H9 (cell line): ENCODE measurements at regions not wholly inside any gene's neighbourhood (a gene's known extent, or its start where the extent isn't known, plus 50 kb on each side); places are given as distances from the start of the nearest gene placed in this dataset.

Source experiments
- DNase-seq: peaks from one replicate; pipeline ENCODE4 v3.0.0-alpha.2; 2017
- H2AFZ ChIP-seq: one replicate; pipeline ENCODE4 v1.6.1; 2013; ENCODE audit warnings: mild to moderate bottlenecking, low read length, control low read depth, moderate library complexity
- H2AK5ac ChIP-seq: 2 replicates; pipeline ENCODE4 v1.6.1; 2013; ENCODE audit warnings: low read length, control low read depth, mixed read lengths; ENCODE audit not compliant: insufficient read length
- H2BK120ac ChIP-seq: one replicate; pipeline ENCODE4 v1.6.1; 2013; ENCODE audit warnings: low read depth, mild to moderate bottlenecking, low read length, control low read depth, inconsistent platforms; ENCODE audit not compliant: poor library complexity, severe bottlenecking
- H2BK12ac ChIP-seq: 2 replicates; pipeline ENCODE4 v1.6.1; 2013; ENCODE audit warnings: low read length, control low read depth, mixed read lengths, low read depth; ENCODE audit not compliant: insufficient read length
- H2BK15ac ChIP-seq: 2 replicates; pipeline ENCODE4 v1.6.1; 2013; ENCODE audit warnings: low read depth, low read length, control low read depth
- H2BK20ac ChIP-seq: one replicate; pipeline ENCODE4 v1.6.1; 2013; ENCODE audit warnings: low read depth, mild to moderate bottlenecking, low read length, control low read depth, inconsistent platforms; ENCODE audit not compliant: poor library complexity, severe bottlenecking
- H2BK5ac ChIP-seq: 2 replicates; pipeline ENCODE4 v1.6.1; 2013; ENCODE audit warnings: low read length, control low read depth, mixed read lengths; ENCODE audit not compliant: insufficient read length
- H3K14ac ChIP-seq: 2 replicates; pipeline ENCODE4 v1.6.1; 2013; ENCODE audit warnings: low read length, control low read depth; ENCODE audit not compliant: insufficient read depth
- H3K18ac ChIP-seq: 2 replicates; pipeline ENCODE4 v1.6.1; 2013; ENCODE audit warnings: low read depth, mild to moderate bottlenecking, mixed read lengths, low read length, control low read depth; ENCODE audit not compliant: insufficient read length
- H3K23ac ChIP-seq: 2 replicates; pipeline ENCODE4 v1.6.1; 2013; ENCODE audit warnings: low read length, control low read depth, mixed read lengths, low read depth; ENCODE audit not compliant: insufficient read length
- H3K23me2 ChIP-seq: 2 replicates; pipeline ENCODE4 v1.6.1; 2013; ENCODE audit warnings: low read depth, mild to moderate bottlenecking, mixed read lengths, low read length, control low read depth; ENCODE audit not compliant: insufficient read length, poor library complexity, severe bottlenecking
- H3K27ac ChIP-seq: 2 replicates; pipeline ENCODE4 v1.5.1; 2013; ENCODE audit warnings: low read length, control low read depth, mixed read lengths, low read depth; ENCODE audit not compliant: insufficient read length
- H3K27me3 ChIP-seq: 2 replicates; pipeline ENCODE4 v1.6.1; 2013; ENCODE audit warnings: low read length, control low read depth, inconsistent platforms; ENCODE audit not compliant: insufficient read depth
- H3K4ac ChIP-seq: 2 replicates; pipeline ENCODE4 v1.6.1; 2013; ENCODE audit warnings: low read depth, mild to moderate bottlenecking, control low read depth, inconsistent platforms, low read length, moderate library complexity
- H3K4me1 ChIP-seq: 2 replicates; pipeline ENCODE4 v1.6.1; 2013; ENCODE audit warnings: low read length, control low read depth, inconsistent platforms; ENCODE audit not compliant: insufficient read depth
- H3K4me2 ChIP-seq: 2 replicates; pipeline ENCODE4 v1.6.1; 2013; ENCODE audit warnings: low read length, control low read depth, mixed read lengths; ENCODE audit not compliant: insufficient read length, insufficient read depth
- H3K56ac ChIP-seq: 2 replicates; pipeline ENCODE4 v1.6.1; 2013; ENCODE audit warnings: low read depth, mild to moderate bottlenecking, mixed read lengths, low read length, control low read depth; ENCODE audit not compliant: insufficient read length
- H3K79me1 ChIP-seq: 2 replicates; pipeline ENCODE4 v1.6.1; 2013; ENCODE audit warnings: low read depth, mild to moderate bottlenecking, moderate library complexity, low read length, control low read depth, inconsistent platforms; ENCODE audit not compliant: insufficient read depth, poor library complexity, severe bottlenecking
- H3K79me2 ChIP-seq: 2 replicates; pipeline ENCODE4 v1.6.1; 2013; ENCODE audit warnings: low read length, control low read depth, inconsistent platforms; ENCODE audit not compliant: insufficient read depth
- H3K9ac ChIP-seq: 2 replicates; pipeline ENCODE4 v1.6.1; 2013; ENCODE audit warnings: low read length, control low read depth, mixed read lengths; ENCODE audit not compliant: insufficient read length; ENCODE audit errors: extremely low read depth
- H3K9me3 ChIP-seq: one replicate; pipeline ENCODE4 v1.6.1; 2013; ENCODE audit warnings: low read depth, low read length, inconsistent platforms; ENCODE audit not compliant: control insufficient read depth
- H3T11ph ChIP-seq: one replicate; pipeline ENCODE4 v1.6.1; 2013; ENCODE audit warnings: mild to moderate bottlenecking, low read length, control low read depth, inconsistent platforms
- H4K20me1 ChIP-seq: one replicate; pipeline ENCODE4 v1.6.1; 2013; ENCODE audit not compliant: control insufficient read depth, insufficient read length, insufficient read depth
- H4K5ac ChIP-seq: 2 replicates; pipeline ENCODE4 v1.6.1; 2013; ENCODE audit warnings: low read depth, mild to moderate bottlenecking, mixed read lengths, low read length, control low read depth; ENCODE audit not compliant: insufficient read length
- H4K8ac ChIP-seq: replicated peaks from 2 replicates; pipeline ENCODE4 v1.6.1; 2013; ENCODE audit warnings: low read length, control low read depth, mixed read lengths, low read depth; ENCODE audit not compliant: insufficient read length
- H4K91ac ChIP-seq: 2 replicates; pipeline ENCODE4 v1.6.1; 2013; ENCODE audit warnings: low read depth, mild to moderate bottlenecking, moderate library complexity, mixed read lengths, low read length, control low read depth; ENCODE audit not compliant: insufficient read length
- H3K27ac Mint-ChIP-seq, 3 experiments: 2 replicates in 2 of 3; 3 replicates in 1 of 3; pipeline ENCODE4 v1.8.0; 2020 to 2021; ENCODE audit warnings: mixed read lengths in 3 of 3, mild to moderate bottlenecking in 1 of 3, moderate library complexity in 1 of 3
- H3K27me3 Mint-ChIP-seq: 2 replicates; pipeline ENCODE4 v1.8.0; 2021; ENCODE audit warnings: low read depth, mild to moderate bottlenecking, moderate library complexity, mixed read lengths
- H3K36me3 Mint-ChIP-seq, 3 experiments: 2 replicates in 2 of 3; 3 replicates in 1 of 3; pipeline ENCODE4 v1.8.0; 2020 to 2021; ENCODE audit warnings: low read depth in 3 of 3, mixed read lengths in 3 of 3; ENCODE audit not compliant: insufficient read depth in 1 of 3
- H3K4me1 Mint-ChIP-seq, 2 experiments: 2 replicates each; pipeline ENCODE4 v1.8.0; 2020; ENCODE audit warnings: mixed read lengths in 2 of 2
- H3K4me3 Mint-ChIP-seq, 2 experiments: 2 replicates in 1 of 2; 3 replicates in 1 of 2; pipeline ENCODE4 v1.8.0; 2020 to 2021; ENCODE audit warnings: mild to moderate bottlenecking in 2 of 2, mixed read lengths in 2 of 2, moderate library complexity in 1 of 2
- H3K9me3 Mint-ChIP-seq, 2 experiments: 2 replicates in 1 of 2; 3 replicates in 1 of 2; pipeline ENCODE4 v1.8.0; 2020; ENCODE audit warnings: mild to moderate bottlenecking in 2 of 2, mixed read lengths in 2 of 2, moderate library complexity in 1 of 2
- WGBS: extraction: QIAGEN DNeasy Blood & Tissue Kit; methylation state at CpG from one replicate; pipeline ENCODE4 v1.1.7; 2013; ENCODE audit warnings: missing lambda C conversion rate, low lambda C conversion rate, mixed read lengths; ENCODE audit not compliant: insufficient read length; ENCODE audit errors: extremely low coverage; 5-methylcytosine and 5-hydroxymethylcytosine counted together
- TF ChIP-seq, protein P1 (sequence below): fragments of 200-600 bp; sonication (generic); conservative IDR thresholded peaks from 3 replicates; pipeline ENCODE4 v1.8.0; 2021; ENCODE audit warnings: antibody characterized with exemption, mild to moderate bottlenecking

DNA sequence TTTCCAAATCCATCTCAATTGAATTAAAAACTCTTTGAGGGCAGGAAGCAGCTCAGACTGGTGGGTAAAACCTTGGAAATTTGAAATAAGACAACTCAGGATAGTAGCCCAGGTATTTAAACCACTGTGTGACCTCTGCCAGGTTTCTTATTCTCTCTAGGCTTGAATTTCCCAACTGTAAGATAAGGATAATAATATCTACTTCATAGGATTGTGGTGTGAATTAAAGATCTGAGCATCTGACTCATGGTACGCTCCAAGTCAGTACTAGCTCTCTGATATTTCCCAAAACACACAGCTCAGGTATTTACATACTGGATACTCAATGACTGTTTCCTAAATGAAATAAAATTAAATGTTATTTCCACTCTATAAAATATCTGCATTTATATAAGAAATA is 337.2 kb downstream of the LTN1 start:
- no peak for DNase-seq
- Histone ChIP-seq H3K79me2 (no peaks in the 10 kb centered on the region), H2AK5ac (no peak overlapping the region), H4K5ac (no peak overlapping the region), H3K9ac (no peak overlapping the region), H3K23me2 (no peaks in the 10 kb centered on the region), H3K9me3 (no peaks in the 10 kb centered on the region), H4K20me1 (no peaks in the 10 kb centered on the region), H3K27me3 (no peaks in the 10 kb centered on the region), H4K91ac (no peak overlapping the region), H2BK20ac (no peak overlapping the region), H2BK5ac (no peak overlapping the region), H3K4me2 (no peak overlapping the region), H2BK15ac (no peak overlapping the region), H2BK12ac (no peak overlapping the region), H4K8ac (no peak overlapping the region), H3K18ac (no peak overlapping the region), H2BK120ac (no peak overlapping the region), H2AFZ (no peak overlapping the region), H3K23ac (no peak overlapping the region), H3K14ac (no peak overlapping the region), H3T11ph (no peak overlapping the region), H3K4ac (no peak overlapping the region), H3K79me1 (no peaks in the 10 kb centered on the region), H3K4me1 (no peaks in the 10 kb centered on the region), H3K27ac (no peak overlapping the region), H3K56ac (no peak overlapping the region)
- no CpG with 5 or more reads among the region's 1 CpG for WGBS
- Mint-ChIP-seq H3K4me3 (no peak overlapping the region), H3K27ac (no peak overlapping the region), H3K9me3 (no peaks in the 10 kb centered on the region), H3K36me3 (no peaks in the 10 kb centered on the region), H3K4me1 (no peaks in the 10 kb centered on the region; a peak in 1 of 4 replicates), H3K27me3 (no peaks in the 10 kb centered on the region)
- TF ChIP-seq, protein P1, sequence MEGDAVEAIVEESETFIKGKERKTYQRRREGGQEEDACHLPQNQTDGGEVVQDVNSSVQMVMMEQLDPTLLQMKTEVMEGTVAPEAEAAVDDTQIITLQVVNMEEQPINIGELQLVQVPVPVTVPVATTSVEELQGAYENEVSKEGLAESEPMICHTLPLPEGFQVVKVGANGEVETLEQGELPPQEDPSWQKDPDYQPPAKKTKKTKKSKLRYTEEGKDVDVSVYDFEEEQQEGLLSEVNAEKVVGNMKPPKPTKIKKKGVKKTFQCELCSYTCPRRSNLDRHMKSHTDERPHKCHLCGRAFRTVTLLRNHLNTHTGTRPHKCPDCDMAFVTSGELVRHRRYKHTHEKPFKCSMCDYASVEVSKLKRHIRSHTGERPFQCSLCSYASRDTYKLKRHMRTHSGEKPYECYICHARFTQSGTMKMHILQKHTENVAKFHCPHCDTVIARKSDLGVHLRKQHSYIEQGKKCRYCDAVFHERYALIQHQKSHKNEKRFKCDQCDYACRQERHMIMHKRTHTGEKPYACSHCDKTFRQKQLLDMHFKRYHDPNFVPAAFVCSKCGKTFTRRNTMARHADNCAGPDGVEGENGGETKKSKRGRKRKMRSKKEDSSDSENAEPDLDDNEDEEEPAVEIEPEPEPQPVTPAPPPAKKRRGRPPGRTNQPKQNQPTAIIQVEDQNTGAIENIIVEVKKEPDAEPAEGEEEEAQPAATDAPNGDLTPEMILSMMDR: no peak
